ENCODE measurements at regions not wholly inside any gene's neighbourhood (a gene's known extent, or its start where the extent isn't known, plus 50 kb on each side); places are given as distances from the start of the nearest gene placed in this dataset.

GRCh38 chr7:125089171-125089570, 159.5 kb upstream of the POT1 start:
- TF ChIP-seq TCF12 (IDR thresholded peaks at IDR 0.05; ENCODE audit: low read depth) (no peak), ZBTB7A (IDR thresholded peaks at IDR 0.05; ENCODE audit: low read depth) (no peak), CEBPB (IDR thresholded peaks at IDR 0.05) (no peak), FOXM1 (IDR thresholded peaks at IDR 0.05; ENCODE audit: borderline replicate concordance, low read depth) (no peak), TAF1 (IDR thresholded peaks at IDR 0.05; ENCODE audit: low read depth) (no peak), TEAD4 (IDR thresholded peaks at IDR 0.05) (no peak), EGR1 (IDR thresholded peaks at IDR 0.05) (no peak), YY1 (IDR thresholded peaks at IDR 0.05; ENCODE audit: low read depth) (no peak)
- TF ChIP-seq, protein P1, sequence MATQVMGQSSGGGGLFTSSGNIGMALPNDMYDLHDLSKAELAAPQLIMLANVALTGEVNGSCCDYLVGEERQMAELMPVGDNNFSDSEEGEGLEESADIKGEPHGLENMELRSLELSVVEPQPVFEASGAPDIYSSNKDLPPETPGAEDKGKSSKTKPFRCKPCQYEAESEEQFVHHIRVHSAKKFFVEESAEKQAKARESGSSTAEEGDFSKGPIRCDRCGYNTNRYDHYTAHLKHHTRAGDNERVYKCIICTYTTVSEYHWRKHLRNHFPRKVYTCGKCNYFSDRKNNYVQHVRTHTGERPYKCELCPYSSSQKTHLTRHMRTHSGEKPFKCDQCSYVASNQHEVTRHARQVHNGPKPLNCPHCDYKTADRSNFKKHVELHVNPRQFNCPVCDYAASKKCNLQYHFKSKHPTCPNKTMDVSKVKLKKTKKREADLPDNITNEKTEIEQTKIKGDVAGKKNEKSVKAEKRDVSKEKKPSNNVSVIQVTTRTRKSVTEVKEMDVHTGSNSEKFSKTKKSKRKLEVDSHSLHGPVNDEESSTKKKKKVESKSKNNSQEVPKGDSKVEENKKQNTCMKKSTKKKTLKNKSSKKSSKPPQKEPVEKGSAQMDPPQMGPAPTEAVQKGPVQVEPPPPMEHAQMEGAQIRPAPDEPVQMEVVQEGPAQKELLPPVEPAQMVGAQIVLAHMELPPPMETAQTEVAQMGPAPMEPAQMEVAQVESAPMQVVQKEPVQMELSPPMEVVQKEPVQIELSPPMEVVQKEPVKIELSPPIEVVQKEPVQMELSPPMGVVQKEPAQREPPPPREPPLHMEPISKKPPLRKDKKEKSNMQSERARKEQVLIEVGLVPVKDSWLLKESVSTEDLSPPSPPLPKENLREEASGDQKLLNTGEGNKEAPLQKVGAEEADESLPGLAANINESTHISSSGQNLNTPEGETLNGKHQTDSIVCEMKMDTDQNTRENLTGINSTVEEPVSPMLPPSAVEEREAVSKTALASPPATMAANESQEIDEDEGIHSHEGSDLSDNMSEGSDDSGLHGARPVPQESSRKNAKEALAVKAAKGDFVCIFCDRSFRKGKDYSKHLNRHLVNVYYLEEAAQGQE (IDR thresholded peaks at IDR 0.05; ENCODE audit: low read depth), result no peak

- TF ChIP-seq CREB1 (IDR thresholded peaks at IDR 0.05; ENCODE audit: low read depth) (no peak), EP300 (IDR thresholded peaks at IDR 0.05; ENCODE audit: borderline replicate concordance) (no peak), YY1 (IDR thresholded peaks at IDR 0.05; ENCODE audit: low read depth) (no peak), TEAD4 (IDR thresholded peaks at IDR 0.05) (no peak), FOXM1 (IDR thresholded peaks at IDR 0.05; ENCODE audit: borderline replicate concordance, low read depth) (no peak), NFIC (IDR thresholded peaks at IDR 0.05) (no peak), CEBPB (IDR thresholded peaks at IDR 0.05) (no peak), TCF12 (IDR thresholded peaks at IDR 0.05; ENCODE audit: low read depth) (no peak)
- TF ChIP-seq, protein P2, sequence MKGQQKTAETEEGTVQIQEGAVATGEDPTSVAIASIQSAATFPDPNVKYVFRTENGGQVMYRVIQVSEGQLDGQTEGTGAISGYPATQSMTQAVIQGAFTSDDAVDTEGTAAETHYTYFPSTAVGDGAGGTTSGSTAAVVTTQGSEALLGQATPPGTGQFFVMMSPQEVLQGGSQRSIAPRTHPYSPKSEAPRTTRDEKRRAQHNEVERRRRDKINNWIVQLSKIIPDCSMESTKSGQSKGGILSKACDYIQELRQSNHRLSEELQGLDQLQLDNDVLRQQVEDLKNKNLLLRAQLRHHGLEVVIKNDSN (IDR thresholded peaks at IDR 0.05), result no peak
- TF ChIP-seq, protein P1 (IDR thresholded peaks at IDR 0.05; ENCODE audit: low read depth), result no peak
- TF ChIP-seq, protein P3, sequence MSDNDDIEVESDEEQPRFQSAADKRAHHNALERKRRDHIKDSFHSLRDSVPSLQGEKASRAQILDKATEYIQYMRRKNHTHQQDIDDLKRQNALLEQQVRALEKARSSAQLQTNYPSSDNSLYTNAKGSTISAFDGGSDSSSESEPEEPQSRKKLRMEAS (IDR thresholded peaks at IDR 0.05), result no peak
Measured at GRCh38 chr7:125088555-125088954, 158.9 kb upstream of the POT1 start.

GRCh38 chr7:125085084-125085483, 155.5 kb upstream of the POT1 start:
- TF ChIP-seq ZBTB7A (IDR thresholded peaks at IDR 0.05; ENCODE audit: low read depth) (no peak), EP300 (IDR thresholded peaks at IDR 0.05; ENCODE audit: borderline replicate concordance) (no peak), TEAD4 (IDR thresholded peaks at IDR 0.05) (no peak), NFIC (IDR thresholded peaks at IDR 0.05) (no peak), TCF12 (IDR thresholded peaks at IDR 0.05; ENCODE audit: low read depth) (no peak), EGR1 (IDR thresholded peaks at IDR 0.05) (no peak), FOXM1 (IDR thresholded peaks at IDR 0.05; ENCODE audit: borderline replicate concordance, low read depth) (no peak), YY1 (IDR thresholded peaks at IDR 0.05; ENCODE audit: low read depth) (no peak), RAD21 (IDR thresholded peaks at IDR 0.05; ENCODE audit: low read depth) (no peak)
- TF ChIP-seq, protein P2 (IDR thresholded peaks at IDR 0.05), result no peak
- TF ChIP-seq, protein P3 (IDR thresholded peaks at IDR 0.05), result no peak
- TF ChIP-seq, protein P1 (IDR thresholded peaks at IDR 0.05; ENCODE audit: low read depth), result no peak

DNA sequence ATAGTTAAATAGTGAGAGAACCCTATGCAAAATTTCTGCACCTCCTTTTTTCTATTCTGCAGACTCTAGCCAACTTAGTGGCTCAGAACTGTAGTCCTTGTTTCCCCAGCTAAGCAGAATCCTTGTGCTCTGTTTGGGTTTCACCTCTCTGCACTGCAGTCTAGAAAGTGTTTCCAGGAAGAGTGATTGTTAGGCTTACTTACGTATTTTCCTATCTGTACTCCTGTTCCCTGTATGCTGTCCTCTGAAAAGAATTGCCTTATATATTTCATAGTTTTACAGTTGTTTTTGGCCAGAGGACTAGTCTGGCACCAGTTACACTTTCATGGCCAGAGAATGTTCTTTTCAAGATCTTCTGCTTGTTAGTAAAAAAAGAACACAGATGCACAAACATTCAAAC, 154.6 kb upstream of the POT1 start:
- TF ChIP-seq NFIC (IDR thresholded peaks at IDR 0.05), result no peak
- TF ChIP-seq, protein P2 (IDR thresholded peaks at IDR 0.05), result no peak
- TF ChIP-seq ZBTB7A (IDR thresholded peaks at IDR 0.05; ENCODE audit: low read depth), result no peak
- TF ChIP-seq TCF12 (IDR thresholded peaks at IDR 0.05; ENCODE audit: low read depth), result no peak
- TF ChIP-seq CEBPB (IDR thresholded peaks at IDR 0.05), result no peak
- TF ChIP-seq CREB1 (IDR thresholded peaks at IDR 0.05; ENCODE audit: low read depth), result no peak
- TF ChIP-seq, protein P3 (IDR thresholded peaks at IDR 0.05), result no peak
- TF ChIP-seq EGR1 (IDR thresholded peaks at IDR 0.05), result no peak
- no peak for TF ChIP-seq EP300 (IDR thresholded peaks at IDR 0.05; ENCODE audit: borderline replicate concordance)
- TF ChIP-seq TEAD4 (IDR thresholded peaks at IDR 0.05), result no peak
- TF ChIP-seq, protein P1 (IDR thresholded peaks at IDR 0.05; ENCODE audit: low read depth), result no peak
- TF ChIP-seq TAF1 (IDR thresholded peaks at IDR 0.05; ENCODE audit: low read depth), result no peak
- no peak for TF ChIP-seq RAD21 (IDR thresholded peaks at IDR 0.05; ENCODE audit: low read depth)
- TF ChIP-seq YY1 (IDR thresholded peaks at IDR 0.05; ENCODE audit: low read depth), result no peak
- TF ChIP-seq FOXM1 (IDR thresholded peaks at IDR 0.05; ENCODE audit: borderline replicate concordance, low read depth), result no peak

Data from Ishikawa (cell line).